AG09309 (cell line): ENCODE measurements at regions not wholly inside any gene's neighbourhood (a gene's known extent, or its start where the extent isn't known, plus 50 kb on each side); places are given as distances from the start of the nearest gene placed in this dataset.
A peak's percentile ranks its signal among the peaks of the same experiment; 100 is the strongest.

Experiments
- DNase-seq: peaks from one replicate; pipeline ENCODE4 v3.0.0-alpha.2; 2010; ENCODE audit warnings: low read depth
- H3K4me3 ChIP-seq: 2 replicates; pipeline ENCODE4 v1.5.1; 2011; ENCODE audit warnings: mild to moderate bottlenecking, low read depth, low read length, moderate library complexity; ENCODE audit not compliant: control insufficient read depth
- TF ChIP-seq, protein P1 (sequence below): IDR thresholded peaks from 2 replicates; pipeline ENCODE4 v1.5.1; 2011; ENCODE audit warnings: mild to moderate bottlenecking, low read depth, low read length, inconsistent platforms; ENCODE audit not compliant: insufficient read depth, control insufficient read depth; ENCODE audit errors: missing control alignments

DNA sequence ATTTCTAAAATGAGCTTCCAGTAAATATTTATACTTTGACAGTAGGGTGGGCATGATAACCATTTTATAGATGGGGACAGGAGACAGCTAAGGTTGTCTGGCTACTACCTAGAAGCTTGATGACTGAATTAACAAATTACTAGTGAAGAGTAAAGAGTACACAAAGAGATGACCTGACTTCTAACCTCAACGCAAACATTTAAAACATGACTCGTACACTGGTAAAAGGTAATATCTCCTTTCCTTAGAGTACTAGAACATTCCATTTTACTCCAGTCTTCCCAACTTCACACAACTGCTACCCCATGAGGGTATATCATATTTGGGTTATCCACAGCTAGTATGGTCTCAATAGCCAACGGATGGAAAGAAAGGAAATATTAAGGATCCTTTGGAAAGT is 258.9 kb downstream of the FOXO1 start:
- DNase-seq, result no peak
- no peak overlapping the region for H3K4me3 ChIP-seq
- TF ChIP-seq, protein P1, sequence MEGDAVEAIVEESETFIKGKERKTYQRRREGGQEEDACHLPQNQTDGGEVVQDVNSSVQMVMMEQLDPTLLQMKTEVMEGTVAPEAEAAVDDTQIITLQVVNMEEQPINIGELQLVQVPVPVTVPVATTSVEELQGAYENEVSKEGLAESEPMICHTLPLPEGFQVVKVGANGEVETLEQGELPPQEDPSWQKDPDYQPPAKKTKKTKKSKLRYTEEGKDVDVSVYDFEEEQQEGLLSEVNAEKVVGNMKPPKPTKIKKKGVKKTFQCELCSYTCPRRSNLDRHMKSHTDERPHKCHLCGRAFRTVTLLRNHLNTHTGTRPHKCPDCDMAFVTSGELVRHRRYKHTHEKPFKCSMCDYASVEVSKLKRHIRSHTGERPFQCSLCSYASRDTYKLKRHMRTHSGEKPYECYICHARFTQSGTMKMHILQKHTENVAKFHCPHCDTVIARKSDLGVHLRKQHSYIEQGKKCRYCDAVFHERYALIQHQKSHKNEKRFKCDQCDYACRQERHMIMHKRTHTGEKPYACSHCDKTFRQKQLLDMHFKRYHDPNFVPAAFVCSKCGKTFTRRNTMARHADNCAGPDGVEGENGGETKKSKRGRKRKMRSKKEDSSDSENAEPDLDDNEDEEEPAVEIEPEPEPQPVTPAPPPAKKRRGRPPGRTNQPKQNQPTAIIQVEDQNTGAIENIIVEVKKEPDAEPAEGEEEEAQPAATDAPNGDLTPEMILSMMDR, result no peak

DNA sequence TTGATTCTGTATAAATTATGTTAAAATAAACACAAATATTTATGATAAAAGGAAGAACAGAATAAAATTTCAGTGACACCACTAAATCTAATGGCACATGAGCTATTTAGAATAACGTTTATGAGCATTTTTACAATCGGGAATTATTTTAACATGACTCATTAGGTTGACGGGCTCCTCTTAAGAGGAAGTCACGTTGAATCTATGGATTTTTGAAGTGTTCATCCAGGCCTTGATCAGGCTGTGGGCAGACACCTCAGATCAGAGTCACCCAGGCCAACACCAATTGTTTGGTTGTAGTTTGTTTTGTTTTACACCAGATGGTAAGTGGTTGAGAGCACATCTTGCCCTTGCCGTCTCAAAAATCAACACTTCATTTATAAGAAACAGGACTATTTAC is 257.8 kb downstream of the FOXO1 start:
- no peak overlapping the region for H3K4me3 ChIP-seq
- TF ChIP-seq, protein P1, result no peak
- DNase-seq, result peak; percentile 28

DNA sequence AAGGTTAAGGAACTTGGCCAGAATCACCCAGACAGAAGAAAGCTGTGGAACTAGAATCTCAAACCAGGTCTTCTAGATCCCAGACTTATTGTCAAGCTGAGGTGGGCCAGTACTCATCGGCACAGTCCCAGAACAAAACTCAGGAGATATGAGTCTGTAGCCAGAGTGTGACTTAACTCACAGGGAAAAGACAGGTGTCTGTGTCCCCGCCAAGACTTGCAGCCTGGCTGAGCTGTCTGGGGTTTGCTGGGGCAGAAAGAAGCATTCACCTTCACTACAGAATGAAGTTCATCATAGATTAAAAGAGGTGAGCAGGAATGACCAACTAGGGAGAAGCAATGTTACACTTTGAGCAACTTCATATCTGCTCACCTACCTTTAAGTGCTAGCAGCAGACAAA is 257.2 kb downstream of the FOXO1 start:
- TF ChIP-seq, protein P1, result no peak
- no peak for DNase-seq
- no peak overlapping the region for H3K4me3 ChIP-seq

DNA sequence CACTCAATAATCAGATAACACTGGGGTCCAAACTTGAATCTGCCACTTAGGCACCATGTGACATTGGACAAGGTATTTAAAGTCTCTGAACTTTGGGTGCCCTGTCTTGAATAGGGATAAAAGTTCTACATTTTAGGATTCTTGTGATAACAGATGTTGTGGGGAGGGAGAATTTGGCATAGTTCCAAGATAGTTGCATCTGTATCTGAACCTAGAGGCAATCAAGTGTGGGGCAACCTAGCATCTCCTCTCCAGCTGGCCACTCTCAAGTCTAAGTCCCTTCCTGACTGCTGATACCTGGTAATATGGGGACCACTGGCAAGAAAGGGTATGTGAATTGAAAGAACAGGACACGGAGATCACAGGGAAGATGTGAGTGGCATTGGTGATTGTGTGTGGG is 256.1 kb downstream of the FOXO1 start:
- TF ChIP-seq, protein P1, result no peak
- DNase-seq, result no peak
- H3K4me3 ChIP-seq, result no peak overlapping the region

DNA sequence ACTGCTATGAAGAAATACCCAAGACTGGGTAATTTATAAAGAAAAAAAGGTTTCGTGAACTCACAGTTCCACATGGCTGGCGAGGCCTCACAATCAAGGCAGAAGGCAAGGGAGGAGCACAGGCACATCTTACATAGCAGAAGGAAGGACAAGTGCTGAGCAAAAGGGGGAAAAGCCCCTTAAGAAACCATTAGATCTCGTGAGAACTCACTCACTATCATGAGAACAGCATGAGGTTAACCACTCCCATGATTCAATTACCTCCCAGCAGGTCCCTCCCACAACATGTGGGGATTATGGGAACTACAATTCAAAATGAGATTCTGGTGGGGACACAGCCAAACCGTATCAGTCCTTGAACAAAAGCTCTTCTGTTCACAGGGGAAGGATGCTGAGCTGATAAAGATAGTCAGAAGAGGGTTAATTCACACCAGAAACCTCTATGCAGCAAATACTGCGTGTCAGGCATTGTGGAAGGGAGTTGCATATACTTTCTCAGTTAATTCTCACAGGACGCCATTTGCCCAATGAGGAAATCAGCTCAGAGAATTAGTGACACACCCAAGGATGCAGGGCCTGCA is 246.2 kb downstream of the FOXO1 start:
- TF ChIP-seq, protein P1, result no peak
- H3K4me3 ChIP-seq, result no peak overlapping the region
- no peak for DNase-seq

DNA sequence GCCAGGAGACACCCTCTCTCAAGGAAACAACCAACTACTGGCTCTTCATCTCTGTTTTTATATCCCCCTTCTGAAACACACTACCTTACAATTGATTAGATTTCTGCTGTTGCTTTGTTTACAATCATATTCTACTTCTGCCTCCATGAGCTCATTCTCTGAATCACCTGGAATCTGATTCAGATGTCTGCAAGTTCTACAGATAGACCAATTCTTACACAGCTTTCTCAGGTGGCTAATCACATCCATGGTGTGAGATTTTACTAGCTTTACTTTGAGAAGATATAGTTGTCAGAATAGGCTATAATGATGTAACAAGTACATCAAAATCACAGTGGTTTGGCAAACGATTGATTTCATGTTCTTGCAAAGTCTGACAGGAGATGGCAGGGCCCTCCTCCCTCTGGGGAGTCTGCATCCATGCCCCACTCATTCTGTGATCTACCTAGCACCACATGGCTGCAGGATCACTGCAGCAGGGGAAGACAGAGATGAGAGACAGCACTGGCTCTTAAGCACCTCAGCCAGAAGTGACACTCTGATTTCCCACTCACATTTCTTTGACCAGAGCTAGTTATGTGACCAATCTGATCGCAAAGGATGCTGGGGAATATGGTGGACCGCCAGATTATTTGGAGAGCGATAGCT is 243.7 kb downstream of the FOXO1 start:
- DNase-seq, result no peak
- TF ChIP-seq, protein P1, result no peak
- H3K4me3 ChIP-seq, result no peak overlapping the region
